Fibroblast of lung (primary cell): ENCODE measurements at regions not wholly inside any gene's neighbourhood (a gene's known extent, or its start where the extent isn't known, plus 50 kb on each side); places are given as distances from the start of the nearest gene placed in this dataset.

Source experiments
- DNase-seq, 2 donors: peaks; one replicate each; pipeline versions ENCODE4 v3.0.0 to v3.0.0-alpha.2; 2010; ENCODE audit warnings: low read depth in 2 of 2
- H2AFZ ChIP-seq: 2 replicates; pipeline ENCODE4 v1.5.1; 2012; ENCODE audit warnings: low read length, control low read depth, inconsistent platforms
- H3K27ac ChIP-seq: 2 replicates; pipeline ENCODE4 v1.5.1; 2011; ENCODE audit warnings: low read length, control low read depth; ENCODE audit not compliant: insufficient read depth
- H3K27me3 ChIP-seq: 2 replicates; pipeline ENCODE4 v1.5.1; 2011; ENCODE audit warnings: mild to moderate bottlenecking, low read length; ENCODE audit not compliant: control insufficient read depth, insufficient read depth
- H3K36me3 ChIP-seq: 2 replicates; pipeline ENCODE4 v1.5.1; 2011; ENCODE audit warnings: low read length; ENCODE audit not compliant: control insufficient read depth, insufficient read depth
- H3K4me1 ChIP-seq: 2 replicates; pipeline ENCODE4 v1.5.1; 2011; ENCODE audit warnings: low read length; ENCODE audit not compliant: control insufficient read depth, insufficient read depth; ENCODE audit errors: extremely low read depth
- H3K4me2 ChIP-seq: 2 replicates; pipeline ENCODE4 v1.5.1; 2011; ENCODE audit warnings: low read length, control low read depth; ENCODE audit not compliant: insufficient read depth; ENCODE audit errors: extremely low read depth
- H3K4me3 ChIP-seq, 4 experiments: fragments of 200-600 bp in 1 of 4; sonication (generic) in 1 of 4; replicated peaks in 1 of 4; 2 replicates each; pipeline ENCODE4 v1.5.1; 2011 to 2016; ENCODE audit warnings: low read length in 4 of 4, low read depth in 3 of 4, mild to moderate bottlenecking in 3 of 4, control low read depth in 2 of 4, inconsistent platforms in 1 of 4, mixed read lengths in 1 of 4; ENCODE audit not compliant: insufficient read depth in 1 of 4; ENCODE audit errors: control extremely low read depth in 1 of 4
- H3K79me2 ChIP-seq: 2 replicates; pipeline ENCODE4 v1.5.1; 2012; ENCODE audit warnings: mild to moderate bottlenecking, low read length, inconsistent platforms; ENCODE audit not compliant: control insufficient read depth, insufficient read depth
- H3K9ac ChIP-seq: 2 replicates; pipeline ENCODE4 v1.5.1; 2011; ENCODE audit warnings: mild to moderate bottlenecking, low read length, control low read depth; ENCODE audit not compliant: insufficient read depth
- H3K9me3 ChIP-seq: 2 replicates; pipeline ENCODE4 v1.5.1; 2012; ENCODE audit warnings: low read depth, low read length; ENCODE audit not compliant: control insufficient read depth, insufficient read depth
- H4K20me1 ChIP-seq: 2 replicates; pipeline ENCODE4 v1.5.1; 2011; ENCODE audit warnings: low read length; ENCODE audit not compliant: control insufficient read depth, insufficient read depth; ENCODE audit errors: extremely low read depth
- CTCF ChIP-seq, 2 donors: IDR thresholded peaks in 1 of 2; conservative IDR thresholded peaks in 1 of 2; 1 replicate in 1 of 2; 2 replicates in 1 of 2; pipeline ENCODE4 v1.5.1; 2011 to 2012; ENCODE audit warnings: low read length in 2 of 2, control low read depth in 1 of 2, inconsistent platforms in 1 of 2, low read depth in 1 of 2, mild to moderate bottlenecking in 1 of 2
- EZH2 ChIP-seq: IDR thresholded peaks from 2 replicates; pipeline ENCODE4 v1.5.1; 2012; ENCODE audit warnings: low read length, control low read depth, mild to moderate bottlenecking; ENCODE audit errors: missing control alignments

GRCh38 chr3:82363131-82363530 lies 601.7 kb upstream of the GBE1 start:
- H3K79me2 ChIP-seq = no peaks in the 10 kb centered on the region

DNA sequence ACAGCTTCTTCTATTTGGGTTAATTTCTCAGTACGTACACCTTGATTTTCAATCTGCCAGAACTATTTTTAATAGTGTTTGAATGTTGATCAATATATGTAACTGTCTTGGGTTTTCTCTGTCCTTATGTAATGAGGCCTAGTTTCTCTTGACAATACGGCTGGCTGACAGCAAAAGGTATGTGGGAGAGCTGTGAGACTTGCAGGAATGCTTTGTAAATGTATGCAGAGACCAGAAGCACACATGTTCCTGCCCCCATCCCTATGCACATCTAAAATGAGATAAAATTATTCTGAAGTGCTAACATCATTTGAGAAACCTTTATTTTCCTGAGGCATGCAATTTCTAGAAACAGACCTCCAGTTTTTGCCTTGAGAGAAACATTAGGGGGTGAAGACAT lies 593.8 kb upstream of the GBE1 start:
- DNase-seq = no peak
- no peak overlapping the region for H3K4me2 ChIP-seq
- H3K4me1 ChIP-seq = no peaks in the 10 kb centered on the region

More at GRCh38 chr3:82363131-82363530, 601.7 kb upstream of the GBE1 start:
- Histone ChIP-seq H4K20me1 (no peaks in the 10 kb centered on the region), H3K9me3 (no peaks in the 10 kb centered on the region), H3K27ac (no peak overlapping the region), H3K4me2 (no peak overlapping the region), H3K9ac (no peak overlapping the region), H3K36me3 (no peaks in the 10 kb centered on the region), H3K4me1 (no peaks in the 10 kb centered on the region), H2AFZ (no peak overlapping the region), H3K27me3 (no peaks in the 10 kb centered on the region), H3K4me3 (no peak overlapping the region)
- no peak for DNase-seq
- TF ChIP-seq EZH2 = no peak
- no peak for TF ChIP-seq CTCF (conservative IDR thresholded peaks at IDR 0.05 in 1 of 2, IDR thresholded peaks at IDR 0.05 in 1 of 2; ENCODE audit: low read depth in 1 of 2, low read length in 2 of 2)

DNA sequence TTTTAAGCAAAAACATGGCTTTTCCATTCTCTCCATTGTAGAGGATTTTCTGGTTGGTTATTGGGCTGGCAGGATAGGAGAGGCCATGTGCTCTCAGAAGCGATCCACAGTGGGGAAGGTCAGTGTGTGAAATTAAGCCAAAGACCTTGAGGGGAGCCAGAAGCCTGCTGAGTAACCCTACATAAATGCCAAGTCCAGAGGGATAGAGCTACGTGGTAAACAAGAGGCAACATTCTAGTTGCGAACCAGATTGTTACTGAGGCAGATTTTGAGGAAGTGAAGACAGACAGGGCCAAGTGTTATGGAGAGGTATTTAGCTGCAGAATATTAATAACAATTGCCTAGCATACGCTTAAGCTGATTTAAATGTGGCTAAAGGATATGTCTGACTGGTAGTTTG lies 592.8 kb upstream of the GBE1 start:
- no peak overlapping the region for H3K9ac ChIP-seq
- TF ChIP-seq CTCF (conservative IDR thresholded peaks at IDR 0.05 in 1 of 2, IDR thresholded peaks at IDR 0.05 in 1 of 2; ENCODE audit: low read depth in 1 of 2, low read length in 2 of 2) (no peak), EZH2 (no peak)
- no peaks in the 10 kb centered on the region for H3K9me3 ChIP-seq
- no peaks in the 10 kb centered on the region for H3K79me2 ChIP-seq
- DNase-seq = no peak
- H3K4me3 ChIP-seq = no peak overlapping the region
- H2AFZ ChIP-seq = no peak overlapping the region
- H3K4me1 ChIP-seq = no peaks in the 10 kb centered on the region
- no peak overlapping the region for H3K4me2 ChIP-seq
- H3K36me3 ChIP-seq = no peaks in the 10 kb centered on the region
- H3K27me3 ChIP-seq = no peaks in the 10 kb centered on the region
- H4K20me1 ChIP-seq = no peaks in the 10 kb centered on the region
- H3K27ac ChIP-seq = no peak overlapping the region

More for the DNA sequence above, 593.8 kb upstream of the GBE1 start:
- no peaks in the 10 kb centered on the region for H4K20me1 ChIP-seq
- H2AFZ ChIP-seq = no peak overlapping the region
- no peak overlapping the region for H3K9ac ChIP-seq
- no peak overlapping the region for H3K27ac ChIP-seq
- no peaks in the 10 kb centered on the region for H3K27me3 ChIP-seq
- H3K79me2 ChIP-seq = no peaks in the 10 kb centered on the region
- no peak overlapping the region for H3K4me3 ChIP-seq
- no peaks in the 10 kb centered on the region for H3K9me3 ChIP-seq
- TF ChIP-seq CTCF (conservative IDR thresholded peaks at IDR 0.05 in 1 of 2, IDR thresholded peaks at IDR 0.05 in 1 of 2; ENCODE audit: low read depth in 1 of 2, low read length in 2 of 2) (no peak), EZH2 (no peak)
- no peaks in the 10 kb centered on the region for H3K36me3 ChIP-seq
